Osteocyte (in vitro differentiated cells): ENCODE measurements at regions not wholly inside any gene's neighbourhood (a gene's known extent, or its start where the extent isn't known, plus 50 kb on each side); places are given as distances from the start of the nearest gene placed in this dataset.

ENCODE experiments used
- DNase-seq: peaks from one replicate; pipeline ENCODE4 v3.0.0; 2021; ENCODE audit warnings: mixed read lengths; ENCODE audit not compliant: unreplicated experiment; ENCODE audit errors: extremely low spot score
- H3K27ac Mint-ChIP-seq: one replicate; pipeline ENCODE4 v1.8.0; 2021; ENCODE audit warnings: mild to moderate bottlenecking, mixed read lengths; ENCODE audit not compliant: unreplicated experiment
- H3K27me3 Mint-ChIP-seq: one replicate; pipeline ENCODE4 v1.8.0; 2021; ENCODE audit warnings: mixed read lengths; ENCODE audit not compliant: unreplicated experiment
- H3K36me3 Mint-ChIP-seq: one replicate; pipeline ENCODE4 v1.8.0; 2021; ENCODE audit warnings: mixed read lengths; ENCODE audit not compliant: unreplicated experiment
- H3K4me1 Mint-ChIP-seq: one replicate; pipeline ENCODE4 v1.8.0; 2021; ENCODE audit warnings: mixed read lengths; ENCODE audit not compliant: unreplicated experiment
- H3K4me3 Mint-ChIP-seq: one replicate; pipeline ENCODE4 v1.8.0; 2021; ENCODE audit warnings: mild to moderate bottlenecking, moderate library complexity, mixed read lengths; ENCODE audit not compliant: unreplicated experiment
- H3K9me3 Mint-ChIP-seq: one replicate; pipeline ENCODE4 v1.8.0; 2021; ENCODE audit warnings: mixed read lengths; ENCODE audit not compliant: unreplicated experiment
- CTCF ChIP-seq: fragments of 200-600 bp; sonication (generic); IDR thresholded peaks from 2 replicates; pipeline ENCODE4 v1.5.0; 2021; ENCODE audit warnings: antibody characterized with exemption, mild to moderate bottlenecking, moderate library complexity

DNA sequence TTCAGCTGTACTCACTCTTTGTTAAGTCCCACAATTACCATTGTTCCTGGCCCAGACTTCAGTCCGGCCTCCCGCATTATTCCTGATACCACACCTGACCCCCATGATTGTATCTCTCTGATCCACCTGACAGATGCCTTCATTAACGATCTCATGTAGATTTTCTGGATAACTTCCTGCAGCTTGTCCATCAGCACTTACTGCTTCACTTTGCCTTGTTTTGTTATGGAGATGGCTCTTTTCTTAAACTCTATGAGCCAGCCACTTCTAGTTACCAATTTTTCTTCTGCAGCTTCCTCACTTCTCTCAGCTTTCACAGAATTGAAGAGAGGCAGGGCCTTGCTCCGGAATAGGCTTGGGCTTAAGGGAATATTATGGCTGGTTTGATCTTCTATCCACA lies 1044.2 kb downstream of the PLOD2 start:
- Mint-ChIP-seq H3K4me3 (no peak overlapping the region), H3K27ac (no peak overlapping the region), H3K4me1 (no peaks in the 10 kb centered on the region), H3K36me3 (no peaks in the 10 kb centered on the region), H3K27me3 (no peaks in the 10 kb centered on the region), H3K9me3 (no peaks in the 10 kb centered on the region)
- no peak for DNase-seq
- TF ChIP-seq CTCF = no peak

- H3K27me3 Mint-ChIP-seq = no peaks in the 10 kb centered on the region
- no peak for DNase-seq
- TF ChIP-seq CTCF = no peak
- no peaks in the 10 kb centered on the region for H3K4me1 Mint-ChIP-seq
- no peaks in the 10 kb centered on the region for H3K9me3 Mint-ChIP-seq
- H3K27ac Mint-ChIP-seq = no peak overlapping the region
- no peak overlapping the region for H3K4me3 Mint-ChIP-seq
- H3K36me3 Mint-ChIP-seq = no peaks in the 10 kb centered on the region
These were observed 1042.7 kb downstream of the PLOD2 start for GRCh38 chr3:145118303-145118702.

DNA sequence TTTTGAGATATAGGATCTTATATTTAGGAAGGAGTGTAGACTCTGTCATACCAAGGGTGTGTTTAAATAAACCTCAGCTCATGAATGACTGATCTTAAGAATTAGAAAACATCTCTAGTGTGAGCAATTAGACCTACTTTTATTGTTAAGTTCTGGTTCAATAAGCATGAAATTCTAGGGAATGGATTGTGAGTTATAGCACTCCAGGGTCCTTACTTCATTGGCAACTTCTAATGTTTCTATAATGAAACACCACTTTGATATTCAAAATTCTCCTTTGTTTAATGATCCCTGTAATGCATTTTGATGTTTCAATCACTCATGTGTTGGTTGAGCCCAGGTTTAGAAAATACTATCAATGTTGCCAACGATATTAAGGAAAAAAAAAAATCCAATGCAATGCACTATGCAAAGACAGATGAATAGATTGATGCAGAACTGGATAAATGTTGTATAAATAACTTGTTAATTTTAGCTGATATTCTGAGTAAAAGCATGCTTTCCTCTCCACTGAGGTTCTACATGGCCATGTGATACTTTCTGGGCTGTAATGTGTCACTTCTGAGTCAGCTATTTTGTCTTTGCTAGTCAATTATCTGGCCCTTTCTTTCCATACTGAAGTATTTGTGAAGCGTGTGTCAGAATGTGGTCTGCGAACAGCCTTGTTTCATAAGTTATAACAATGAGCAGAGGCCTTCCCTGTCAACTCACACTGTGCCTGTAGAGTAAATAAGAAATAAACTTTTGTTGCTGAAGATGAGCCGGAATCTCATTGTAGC lies 1035.9 kb downstream of the PLOD2 start:
- Mint-ChIP-seq H3K4me3 (no peak overlapping the region), H3K4me1 (no peaks in the 10 kb centered on the region), H3K9me3 (no peaks in the 10 kb centered on the region), H3K27me3 (peaks cover 19% of the 10 kb centered on the region), H3K36me3 (no peaks in the 10 kb centered on the region), H3K27ac (no peak overlapping the region)
- no peak for DNase-seq
- no peak for TF ChIP-seq CTCF

DNA sequence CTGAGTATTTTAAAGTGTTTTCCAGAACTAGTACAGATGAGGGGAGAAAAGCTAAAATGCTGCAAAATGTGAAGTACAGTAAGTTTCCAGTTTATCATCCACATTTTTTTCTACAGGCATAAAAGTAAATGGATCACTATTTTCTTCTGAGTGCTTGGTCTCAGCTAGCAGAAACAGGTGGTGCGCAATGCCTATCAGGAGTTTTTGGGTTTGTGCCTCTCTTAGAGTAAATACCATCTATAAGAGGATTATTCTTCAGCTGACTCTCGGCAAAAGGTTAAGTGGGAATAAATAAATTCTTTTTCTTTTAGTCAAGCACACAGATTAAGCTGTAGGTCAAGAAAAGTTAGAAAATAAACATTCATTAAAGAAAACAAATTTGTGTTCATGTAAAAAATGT lies 1027.7 kb downstream of the PLOD2 start:
- no peaks in the 10 kb centered on the region for H3K4me1 Mint-ChIP-seq
- no peaks in the 10 kb centered on the region for H3K9me3 Mint-ChIP-seq
- H3K27ac Mint-ChIP-seq = no peak overlapping the region
- H3K27me3 Mint-ChIP-seq = peaks cover 9% of the 10 kb centered on the region
- TF ChIP-seq CTCF = no peak
- DNase-seq = no peak
- no peak overlapping the region for H3K4me3 Mint-ChIP-seq
- no peaks in the 10 kb centered on the region for H3K36me3 Mint-ChIP-seq

GRCh38 chr3:145134738-145135137 lies 1026.2 kb downstream of the PLOD2 start:
- no peak overlapping the region for H3K4me3 Mint-ChIP-seq

More at GRCh38 chr3:145134738-145135137, 1026.2 kb downstream of the PLOD2 start:
- no peak overlapping the region for H3K27ac Mint-ChIP-seq
- H3K27me3 Mint-ChIP-seq = peaks cover 6% of the 10 kb centered on the region
- TF ChIP-seq CTCF = no peak
- no peaks in the 10 kb centered on the region for H3K4me1 Mint-ChIP-seq
- no peaks in the 10 kb centered on the region for H3K9me3 Mint-ChIP-seq
- no peak for DNase-seq
- H3K36me3 Mint-ChIP-seq = no peaks in the 10 kb centered on the region
